ENCODE measurements at regions not wholly inside any gene's neighbourhood (a gene's known extent, or its start where the extent isn't known, plus 50 kb on each side); places are given as distances from the start of the nearest gene placed in this dataset.

DNA sequence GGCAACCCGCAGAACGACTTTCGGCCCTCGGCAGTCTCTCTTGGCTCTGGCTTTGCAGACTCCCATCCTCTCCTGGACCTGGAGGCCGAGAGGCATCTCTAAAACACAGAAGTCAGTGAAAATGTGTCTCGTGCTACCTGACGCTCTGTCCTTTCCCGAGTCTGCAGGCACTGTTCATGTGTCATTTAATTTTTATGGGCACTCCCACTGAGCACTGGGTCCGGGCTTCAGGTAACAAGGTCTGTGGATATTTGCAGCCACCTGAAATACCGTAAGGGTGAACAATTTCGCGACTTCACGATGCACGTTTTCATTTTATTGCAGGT is 96.8 kb downstream of the GLRX3 start (continued):
- TF ChIP-seq, protein P1, sequence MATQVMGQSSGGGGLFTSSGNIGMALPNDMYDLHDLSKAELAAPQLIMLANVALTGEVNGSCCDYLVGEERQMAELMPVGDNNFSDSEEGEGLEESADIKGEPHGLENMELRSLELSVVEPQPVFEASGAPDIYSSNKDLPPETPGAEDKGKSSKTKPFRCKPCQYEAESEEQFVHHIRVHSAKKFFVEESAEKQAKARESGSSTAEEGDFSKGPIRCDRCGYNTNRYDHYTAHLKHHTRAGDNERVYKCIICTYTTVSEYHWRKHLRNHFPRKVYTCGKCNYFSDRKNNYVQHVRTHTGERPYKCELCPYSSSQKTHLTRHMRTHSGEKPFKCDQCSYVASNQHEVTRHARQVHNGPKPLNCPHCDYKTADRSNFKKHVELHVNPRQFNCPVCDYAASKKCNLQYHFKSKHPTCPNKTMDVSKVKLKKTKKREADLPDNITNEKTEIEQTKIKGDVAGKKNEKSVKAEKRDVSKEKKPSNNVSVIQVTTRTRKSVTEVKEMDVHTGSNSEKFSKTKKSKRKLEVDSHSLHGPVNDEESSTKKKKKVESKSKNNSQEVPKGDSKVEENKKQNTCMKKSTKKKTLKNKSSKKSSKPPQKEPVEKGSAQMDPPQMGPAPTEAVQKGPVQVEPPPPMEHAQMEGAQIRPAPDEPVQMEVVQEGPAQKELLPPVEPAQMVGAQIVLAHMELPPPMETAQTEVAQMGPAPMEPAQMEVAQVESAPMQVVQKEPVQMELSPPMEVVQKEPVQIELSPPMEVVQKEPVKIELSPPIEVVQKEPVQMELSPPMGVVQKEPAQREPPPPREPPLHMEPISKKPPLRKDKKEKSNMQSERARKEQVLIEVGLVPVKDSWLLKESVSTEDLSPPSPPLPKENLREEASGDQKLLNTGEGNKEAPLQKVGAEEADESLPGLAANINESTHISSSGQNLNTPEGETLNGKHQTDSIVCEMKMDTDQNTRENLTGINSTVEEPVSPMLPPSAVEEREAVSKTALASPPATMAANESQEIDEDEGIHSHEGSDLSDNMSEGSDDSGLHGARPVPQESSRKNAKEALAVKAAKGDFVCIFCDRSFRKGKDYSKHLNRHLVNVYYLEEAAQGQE (IDR thresholded peaks at IDR 0.05; ENCODE audit: unreplicated experiment), result no peak
- TF ChIP-seq EZH2phosphoT487 (IDR thresholded peaks at IDR 0.05; ENCODE audit: unreplicated experiment), result no peak
- no peak for TF ChIP-seq ETS1 (IDR thresholded peaks at IDR 0.05)
- no peak for TF ChIP-seq CREB1 (CRISPR knock-in tag; IDR thresholded peaks at IDR 0.05; ENCODE audit: low read depth)
- TF ChIP-seq ZNF331 (CRISPR knock-in tag; IDR thresholded peaks at IDR 0.05; ENCODE audit: low read depth), result no peak
- TF ChIP-seq ZNF114 (CRISPR knock-in tag; IDR thresholded peaks at IDR 0.05), result no peak

DNA sequence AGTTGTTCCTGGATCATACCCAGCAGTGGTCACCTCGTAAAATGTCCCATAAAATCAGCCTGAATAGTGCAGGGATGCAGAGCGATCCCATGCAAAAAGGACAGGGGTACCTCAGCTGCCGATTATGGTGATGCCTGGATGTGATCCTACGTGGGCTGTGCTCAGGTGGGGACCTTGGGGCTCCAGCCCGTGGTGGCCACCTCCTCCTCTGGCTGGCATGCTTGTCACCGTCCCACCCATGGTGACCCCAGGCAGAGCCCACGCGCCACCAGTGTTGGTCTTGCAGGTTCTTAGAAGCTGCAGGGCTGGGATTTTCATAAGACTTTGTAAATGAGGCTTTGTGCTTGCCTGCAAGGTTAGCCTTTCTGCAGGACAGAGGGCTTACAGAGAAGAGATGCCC is 97.2 kb downstream of the GLRX3 start:
- no peak for DNase-seq (ENCODE audit: low spot score)
- Histone ChIP-seq H3K27ac (ENCODE audit: low read depth) (no peak overlapping the region), H3K36me3 (ENCODE audit: insufficient read depth) (0 out of 2 replicates have a peak, but pooled peaks cover 3% of the 10 kb centered on the region), H3F3A (replicated peaks; ENCODE audit: low read depth) (no peaks in the 10 kb centered on the region), H3K4me3 (no peak overlapping the region), H3K4me1 (ENCODE audit: insufficient read depth) (no peaks in the 10 kb centered on the region), H2AFZ (no peak overlapping the region), H4K20me1 (replicated peaks; ENCODE audit: insufficient read depth) (no peaks in the 10 kb centered on the region), H3K4me2 (no peak overlapping the region), H3K79me2 (replicated peaks; ENCODE audit: insufficient read depth) (no peaks in the 10 kb centered on the region), H3K9me2 (ENCODE audit: insufficient read depth) (no peaks in the 10 kb centered on the region), H3K27me3 (ENCODE audit: insufficient read depth) (no peaks in the 10 kb centered on the region)
- Mint-ChIP-seq H3K9me3 (peaks cover 97% of the 10 kb centered on the region), H3K4me1 (no peaks in the 10 kb centered on the region), H3K27me3 (ENCODE audit: insufficient read depth, low read depth, poor library complexity) (no peaks in the 10 kb centered on the region), H3K27ac (no peak overlapping the region), H3K36me3 (ENCODE audit: low read depth) (peaks cover 38% of the 10 kb centered on the region), H3K4me3 (no peak overlapping the region)
- ATAC-seq, result no peak
- TF ChIP-seq, protein P1 (IDR thresholded peaks at IDR 0.05; ENCODE audit: unreplicated experiment), result no peak
- no peak for TF ChIP-seq ZNF462 (CRISPR knock-in tag; IDR thresholded peaks at IDR 0.05)
- TF ChIP-seq, protein P2, sequence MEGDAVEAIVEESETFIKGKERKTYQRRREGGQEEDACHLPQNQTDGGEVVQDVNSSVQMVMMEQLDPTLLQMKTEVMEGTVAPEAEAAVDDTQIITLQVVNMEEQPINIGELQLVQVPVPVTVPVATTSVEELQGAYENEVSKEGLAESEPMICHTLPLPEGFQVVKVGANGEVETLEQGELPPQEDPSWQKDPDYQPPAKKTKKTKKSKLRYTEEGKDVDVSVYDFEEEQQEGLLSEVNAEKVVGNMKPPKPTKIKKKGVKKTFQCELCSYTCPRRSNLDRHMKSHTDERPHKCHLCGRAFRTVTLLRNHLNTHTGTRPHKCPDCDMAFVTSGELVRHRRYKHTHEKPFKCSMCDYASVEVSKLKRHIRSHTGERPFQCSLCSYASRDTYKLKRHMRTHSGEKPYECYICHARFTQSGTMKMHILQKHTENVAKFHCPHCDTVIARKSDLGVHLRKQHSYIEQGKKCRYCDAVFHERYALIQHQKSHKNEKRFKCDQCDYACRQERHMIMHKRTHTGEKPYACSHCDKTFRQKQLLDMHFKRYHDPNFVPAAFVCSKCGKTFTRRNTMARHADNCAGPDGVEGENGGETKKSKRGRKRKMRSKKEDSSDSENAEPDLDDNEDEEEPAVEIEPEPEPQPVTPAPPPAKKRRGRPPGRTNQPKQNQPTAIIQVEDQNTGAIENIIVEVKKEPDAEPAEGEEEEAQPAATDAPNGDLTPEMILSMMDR (conservative IDR thresholded peaks at IDR 0.05; ENCODE audit: low read depth in 2 of 2), result no peak
- no peak for TF ChIP-seq NANOG (IDR thresholded peaks at IDR 0.05; ENCODE audit: borderline replicate concordance)
- no peak for TF ChIP-seq ZNF114 (CRISPR knock-in tag; IDR thresholded peaks at IDR 0.05)

Data from GM23338 (cell line).